ENCODE measurements at regions not wholly inside any gene's neighbourhood (a gene's known extent, or its start where the extent isn't known, plus 50 kb on each side); places are given as distances from the start of the nearest gene placed in this dataset.

DNA sequence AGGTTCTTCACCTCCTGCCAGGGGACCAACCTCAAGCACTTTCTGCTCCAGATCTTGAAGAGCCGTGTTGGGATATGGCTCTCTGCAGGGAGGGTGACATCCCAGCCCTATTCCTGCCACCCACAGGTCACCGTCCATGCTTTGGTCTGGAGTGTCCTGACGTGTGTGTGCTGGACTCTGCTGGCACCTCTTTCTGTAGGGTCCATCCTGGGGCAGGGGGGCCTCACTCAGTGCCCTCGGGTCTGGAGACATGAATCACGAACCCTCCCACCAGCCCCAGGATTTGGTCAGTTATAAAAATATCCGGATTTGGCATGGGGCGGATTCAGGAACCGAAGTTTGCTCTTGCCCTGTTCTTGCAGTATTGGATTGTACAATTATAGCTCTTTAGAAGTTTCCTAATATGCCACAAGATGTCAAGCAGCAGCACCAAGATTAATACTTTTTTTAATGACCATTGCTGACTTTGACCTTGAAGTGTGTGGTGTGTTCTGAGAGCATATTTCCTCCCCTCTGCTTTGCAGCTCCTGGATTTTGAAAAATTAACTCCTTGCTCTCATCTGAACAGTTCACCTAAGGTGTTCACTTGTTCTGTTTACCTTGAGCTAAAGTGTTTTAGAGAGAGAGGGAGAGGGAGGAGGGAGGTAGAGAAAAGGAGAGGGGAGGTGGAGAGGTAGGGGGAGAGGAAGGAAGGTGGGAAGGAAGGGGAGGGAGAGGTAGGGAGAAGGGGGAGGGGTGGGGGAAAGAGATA is 95.4 kb upstream of the SHH start:
- H3K4me1 ChIP-seq (ENCODE audit: control insufficient read depth in 4 of 4, insufficient read depth in 4 of 4, low read length in 3 of 4): no peaks in the 10 kb centered on the region
- no peaks in the 10 kb centered on the region for H3K36me3 ChIP-seq (ENCODE audit: control insufficient read depth in 4 of 4, insufficient read depth in 3 of 4, low read depth in 1 of 4, low read length in 3 of 4)
- H3K27me3 ChIP-seq (ENCODE audit: control insufficient read depth in 4 of 4, insufficient read depth in 4 of 4, low read length in 3 of 4): no peaks in the 10 kb centered on the region
- H3K9ac ChIP-seq (ENCODE audit: low read depth in 1 of 2, low read length in 2 of 2): no peak overlapping the region
- no peaks in the 10 kb centered on the region for H3K9me3 ChIP-seq (ENCODE audit: control insufficient read depth in 4 of 4, low read length in 3 of 4)
- TF ChIP-seq JUND (IDR thresholded peaks at IDR 0.05) (no peak), GABPA (IDR thresholded peaks at IDR 0.05 in 1 of 2, conservative IDR thresholded peaks at IDR 0.05 in 1 of 2) (no peak), EGR1 (IDR thresholded peaks at IDR 0.05; ENCODE audit: low read depth in 2 of 2) (no peak), RAD21 (IDR thresholded peaks at IDR 0.05) (no peak), RXRA (IDR thresholded peaks at IDR 0.05) (no peak), HNF4G (IDR thresholded peaks at IDR 0.05) (no peak), FOXA2 (IDR thresholded peaks at IDR 0.05) (no peak), FOXA1 (IDR thresholded peaks at IDR 0.05) (no peak), HNF4A (conservative IDR thresholded peaks at IDR 0.05) (no peak), YY1 (IDR thresholded peaks at IDR 0.05) (no peak)
- TF ChIP-seq, protein P1, sequence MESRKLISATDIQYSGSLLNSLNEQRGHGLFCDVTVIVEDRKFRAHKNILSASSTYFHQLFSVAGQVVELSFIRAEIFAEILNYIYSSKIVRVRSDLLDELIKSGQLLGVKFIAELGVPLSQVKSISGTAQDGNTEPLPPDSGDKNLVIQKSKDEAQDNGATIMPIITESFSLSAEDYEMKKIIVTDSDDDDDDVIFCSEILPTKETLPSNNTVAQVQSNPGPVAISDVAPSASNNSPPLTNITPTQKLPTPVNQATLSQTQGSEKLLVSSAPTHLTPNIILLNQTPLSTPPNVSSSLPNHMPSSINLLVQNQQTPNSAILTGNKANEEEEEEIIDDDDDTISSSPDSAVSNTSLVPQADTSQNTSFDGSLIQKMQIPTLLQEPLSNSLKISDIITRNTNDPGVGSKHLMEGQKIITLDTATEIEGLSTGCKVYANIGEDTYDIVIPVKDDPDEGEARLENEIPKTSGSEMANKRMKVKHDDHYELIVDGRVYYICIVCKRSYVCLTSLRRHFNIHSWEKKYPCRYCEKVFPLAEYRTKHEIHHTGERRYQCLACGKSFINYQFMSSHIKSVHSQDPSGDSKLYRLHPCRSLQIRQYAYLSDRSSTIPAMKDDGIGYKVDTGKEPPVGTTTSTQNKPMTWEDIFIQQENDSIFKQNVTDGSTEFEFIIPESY (IDR thresholded peaks at IDR 0.05): no peak
- TF ChIP-seq, protein P2, sequence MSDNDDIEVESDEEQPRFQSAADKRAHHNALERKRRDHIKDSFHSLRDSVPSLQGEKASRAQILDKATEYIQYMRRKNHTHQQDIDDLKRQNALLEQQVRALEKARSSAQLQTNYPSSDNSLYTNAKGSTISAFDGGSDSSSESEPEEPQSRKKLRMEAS (IDR thresholded peaks at IDR 0.05): no peak
- TF ChIP-seq, protein P3, sequence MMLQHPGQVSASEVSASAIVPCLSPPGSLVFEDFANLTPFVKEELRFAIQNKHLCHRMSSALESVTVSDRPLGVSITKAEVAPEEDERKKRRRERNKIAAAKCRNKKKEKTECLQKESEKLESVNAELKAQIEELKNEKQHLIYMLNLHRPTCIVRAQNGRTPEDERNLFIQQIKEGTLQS (IDR thresholded peaks at IDR 0.05): no peak
- TF ChIP-seq, protein P4, sequence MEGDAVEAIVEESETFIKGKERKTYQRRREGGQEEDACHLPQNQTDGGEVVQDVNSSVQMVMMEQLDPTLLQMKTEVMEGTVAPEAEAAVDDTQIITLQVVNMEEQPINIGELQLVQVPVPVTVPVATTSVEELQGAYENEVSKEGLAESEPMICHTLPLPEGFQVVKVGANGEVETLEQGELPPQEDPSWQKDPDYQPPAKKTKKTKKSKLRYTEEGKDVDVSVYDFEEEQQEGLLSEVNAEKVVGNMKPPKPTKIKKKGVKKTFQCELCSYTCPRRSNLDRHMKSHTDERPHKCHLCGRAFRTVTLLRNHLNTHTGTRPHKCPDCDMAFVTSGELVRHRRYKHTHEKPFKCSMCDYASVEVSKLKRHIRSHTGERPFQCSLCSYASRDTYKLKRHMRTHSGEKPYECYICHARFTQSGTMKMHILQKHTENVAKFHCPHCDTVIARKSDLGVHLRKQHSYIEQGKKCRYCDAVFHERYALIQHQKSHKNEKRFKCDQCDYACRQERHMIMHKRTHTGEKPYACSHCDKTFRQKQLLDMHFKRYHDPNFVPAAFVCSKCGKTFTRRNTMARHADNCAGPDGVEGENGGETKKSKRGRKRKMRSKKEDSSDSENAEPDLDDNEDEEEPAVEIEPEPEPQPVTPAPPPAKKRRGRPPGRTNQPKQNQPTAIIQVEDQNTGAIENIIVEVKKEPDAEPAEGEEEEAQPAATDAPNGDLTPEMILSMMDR (IDR thresholded peaks at IDR 0.05; ENCODE audit: low read depth, low read length, missing input control): no peak
- WGBS: 76% methylated on average over 8 of the region's 8 CpGs
- H3K4me3 ChIP-seq (ENCODE audit: low read depth in 1 of 3, low read length in 3 of 3): no peak overlapping the region
- H3K27ac ChIP-seq (ENCODE audit: low read depth in 1 of 2, low read length in 2 of 2): no peak overlapping the region
- DNase-seq (ENCODE audit: low spot score): no peak

DNA sequence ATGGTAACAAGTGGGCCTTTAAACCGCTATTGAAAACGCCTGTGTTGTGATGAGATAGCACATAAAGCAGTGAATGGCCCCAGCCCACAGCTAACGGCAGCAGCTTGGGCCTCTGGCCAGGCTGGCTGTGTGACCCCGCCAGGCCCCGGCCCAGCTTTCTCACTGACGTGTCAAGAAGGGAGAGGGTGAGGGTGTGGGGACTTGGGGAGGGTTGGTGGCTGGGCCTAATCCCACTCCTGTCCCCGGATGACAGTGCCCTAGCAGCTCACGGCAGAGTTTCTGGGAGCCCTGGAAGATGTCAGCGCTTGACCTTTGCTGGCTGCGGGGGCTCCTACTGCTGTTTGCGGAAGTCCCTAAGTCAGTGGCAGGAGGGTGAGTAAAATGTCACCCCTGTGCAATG is 88.9 kb upstream of the SHH start:
- 91% methylated on average over 11 of the region's 11 CpGs for whole genome bisulfite sequencing
- H3K36me3 ChIP-seq (ENCODE audit: control insufficient read depth in 4 of 4, insufficient read depth in 3 of 4, low read depth in 1 of 4, low read length in 3 of 4): no peaks in the 10 kb centered on the region
- H3K9ac ChIP-seq (ENCODE audit: low read depth in 1 of 2, low read length in 2 of 2): no peak overlapping the region
- H3K4me3 ChIP-seq (ENCODE audit: low read depth in 1 of 3, low read length in 3 of 3): no peak overlapping the region
- H3K27ac ChIP-seq (ENCODE audit: low read depth in 1 of 2, low read length in 2 of 2): no peak overlapping the region
- peaks cover 0 to 7% (median 0%) of the 10 kb centered on the region in 4 donors for H3K9me3 ChIP-seq (ENCODE audit: control insufficient read depth in 4 of 4, low read length in 3 of 4)
- peaks cover 0 to 5% (median 2%) of the 10 kb centered on the region in 4 donors for H3K4me1 ChIP-seq (ENCODE audit: control insufficient read depth in 4 of 4, insufficient read depth in 4 of 4, low read length in 3 of 4)
- no peak for DNase-seq (ENCODE audit: low spot score)
- H3K27me3 ChIP-seq (ENCODE audit: control insufficient read depth in 4 of 4, insufficient read depth in 4 of 4, low read length in 3 of 4): no peaks in the 10 kb centered on the region
- no peak for TF ChIP-seq HNF4A (conservative IDR thresholded peaks at IDR 0.05)
- TF ChIP-seq, protein P4 (IDR thresholded peaks at IDR 0.05; ENCODE audit: low read depth, low read length, missing input control): no peak
- TF ChIP-seq, protein P5, sequence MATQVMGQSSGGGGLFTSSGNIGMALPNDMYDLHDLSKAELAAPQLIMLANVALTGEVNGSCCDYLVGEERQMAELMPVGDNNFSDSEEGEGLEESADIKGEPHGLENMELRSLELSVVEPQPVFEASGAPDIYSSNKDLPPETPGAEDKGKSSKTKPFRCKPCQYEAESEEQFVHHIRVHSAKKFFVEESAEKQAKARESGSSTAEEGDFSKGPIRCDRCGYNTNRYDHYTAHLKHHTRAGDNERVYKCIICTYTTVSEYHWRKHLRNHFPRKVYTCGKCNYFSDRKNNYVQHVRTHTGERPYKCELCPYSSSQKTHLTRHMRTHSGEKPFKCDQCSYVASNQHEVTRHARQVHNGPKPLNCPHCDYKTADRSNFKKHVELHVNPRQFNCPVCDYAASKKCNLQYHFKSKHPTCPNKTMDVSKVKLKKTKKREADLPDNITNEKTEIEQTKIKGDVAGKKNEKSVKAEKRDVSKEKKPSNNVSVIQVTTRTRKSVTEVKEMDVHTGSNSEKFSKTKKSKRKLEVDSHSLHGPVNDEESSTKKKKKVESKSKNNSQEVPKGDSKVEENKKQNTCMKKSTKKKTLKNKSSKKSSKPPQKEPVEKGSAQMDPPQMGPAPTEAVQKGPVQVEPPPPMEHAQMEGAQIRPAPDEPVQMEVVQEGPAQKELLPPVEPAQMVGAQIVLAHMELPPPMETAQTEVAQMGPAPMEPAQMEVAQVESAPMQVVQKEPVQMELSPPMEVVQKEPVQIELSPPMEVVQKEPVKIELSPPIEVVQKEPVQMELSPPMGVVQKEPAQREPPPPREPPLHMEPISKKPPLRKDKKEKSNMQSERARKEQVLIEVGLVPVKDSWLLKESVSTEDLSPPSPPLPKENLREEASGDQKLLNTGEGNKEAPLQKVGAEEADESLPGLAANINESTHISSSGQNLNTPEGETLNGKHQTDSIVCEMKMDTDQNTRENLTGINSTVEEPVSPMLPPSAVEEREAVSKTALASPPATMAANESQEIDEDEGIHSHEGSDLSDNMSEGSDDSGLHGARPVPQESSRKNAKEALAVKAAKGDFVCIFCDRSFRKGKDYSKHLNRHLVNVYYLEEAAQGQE (IDR thresholded peaks at IDR 0.05): no peak
- TF ChIP-seq RAD21 (IDR thresholded peaks at IDR 0.05): no peak
- no peak for TF ChIP-seq EGR1 (IDR thresholded peaks at IDR 0.05; ENCODE audit: low read depth in 2 of 2)
- no peak for TF ChIP-seq RXRA (IDR thresholded peaks at IDR 0.05)
- no peak for TF ChIP-seq GABPA (IDR thresholded peaks at IDR 0.05 in 1 of 2, conservative IDR thresholded peaks at IDR 0.05 in 1 of 2)
- TF ChIP-seq HNF4G (IDR thresholded peaks at IDR 0.05): no peak
- TF ChIP-seq, protein P3 (IDR thresholded peaks at IDR 0.05): no peak
- TF ChIP-seq NR2F2 (IDR thresholded peaks at IDR 0.05): no peak
- TF ChIP-seq, protein P2 (IDR thresholded peaks at IDR 0.05): no peak
- no peak for TF ChIP-seq FOXA1 (IDR thresholded peaks at IDR 0.05)
- TF ChIP-seq FOXA2 (IDR thresholded peaks at IDR 0.05): no peak
- TF ChIP-seq, protein P1 (IDR thresholded peaks at IDR 0.05): no peak
- no peak for TF ChIP-seq YY1 (IDR thresholded peaks at IDR 0.05)
